NCI-H1417 treated with DMSO at 0.1 percent for 48 hours (cell line): ENCODE measurements at regions not wholly inside any gene's neighbourhood (a gene's known extent, or its start where the extent isn't known, plus 50 kb on each side); places are given as distances from the start of the nearest gene placed in this dataset.
"Not testable (repeated sequence)": the region's sequence is repeated elsewhere in the genome, so short reads cannot be mapped to it uniquely, and the experiment has no call there.

ENCODE experiments used
- DNase-seq: peaks from one replicate; lab custom pipeline; 2025; lab: John Stamatoyannopoulos, UW

- no peak for DNase-seq
These were observed 98.7 kb downstream of the ABCC12 start for GRCh38 chr16:48057048-48057447.

- DNase-seq = peak; percentile 36
These were observed 100.8 kb downstream of the ABCC12 start for GRCh38 chr16:48054881-48055601.

DNA sequence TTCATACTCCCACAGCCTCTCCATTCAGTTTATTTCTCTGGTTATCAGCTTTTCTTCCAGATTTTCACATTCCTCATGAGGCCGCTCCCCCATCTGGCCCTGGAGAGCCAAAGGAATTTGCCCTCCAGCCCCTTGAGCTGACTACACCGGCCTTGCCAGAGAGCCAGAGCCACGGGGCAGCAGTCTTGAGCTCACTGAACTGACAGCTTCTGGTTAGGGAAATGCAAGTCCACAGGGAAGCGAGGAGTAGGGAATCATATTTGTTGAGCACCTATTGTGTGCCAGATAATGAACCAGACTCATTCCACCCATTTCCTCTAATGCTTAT lies 102.4 kb downstream of the ABCC12 start:
- no peak for DNase-seq

DNA sequence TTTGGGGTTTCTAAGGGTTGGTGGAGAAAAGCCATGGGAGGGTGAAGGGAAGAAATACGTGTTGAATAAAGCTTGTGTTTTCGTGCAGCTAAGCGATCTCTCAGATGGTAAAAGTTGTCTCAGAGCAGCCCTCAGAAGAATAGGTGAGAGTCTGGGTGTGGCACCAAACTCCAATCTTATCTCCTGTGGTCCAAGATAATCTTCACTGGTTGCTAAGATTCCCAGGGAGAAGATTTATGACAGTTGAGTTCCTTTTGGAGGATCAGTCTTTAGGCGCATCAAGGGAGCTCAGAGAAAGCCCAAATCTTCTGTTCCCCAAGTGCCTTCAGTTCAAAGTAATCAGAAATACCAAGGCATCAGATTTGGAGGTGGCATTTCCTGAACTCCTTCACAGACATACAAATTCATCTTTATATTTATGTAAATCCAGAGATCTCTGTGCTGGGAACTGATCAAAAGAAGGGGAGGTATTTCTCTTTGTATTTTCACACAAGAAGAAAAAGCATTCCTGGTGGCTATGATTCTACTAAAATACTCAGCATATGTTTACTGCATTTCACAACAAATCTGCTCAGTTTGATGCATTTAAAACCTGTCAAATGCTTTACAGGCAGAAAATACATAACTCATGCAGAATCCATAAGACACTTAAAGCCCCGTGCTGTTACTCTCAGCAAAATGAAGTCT lies 102.9 kb downstream of the ABCC12 start:
- no peak for DNase-seq

DNA sequence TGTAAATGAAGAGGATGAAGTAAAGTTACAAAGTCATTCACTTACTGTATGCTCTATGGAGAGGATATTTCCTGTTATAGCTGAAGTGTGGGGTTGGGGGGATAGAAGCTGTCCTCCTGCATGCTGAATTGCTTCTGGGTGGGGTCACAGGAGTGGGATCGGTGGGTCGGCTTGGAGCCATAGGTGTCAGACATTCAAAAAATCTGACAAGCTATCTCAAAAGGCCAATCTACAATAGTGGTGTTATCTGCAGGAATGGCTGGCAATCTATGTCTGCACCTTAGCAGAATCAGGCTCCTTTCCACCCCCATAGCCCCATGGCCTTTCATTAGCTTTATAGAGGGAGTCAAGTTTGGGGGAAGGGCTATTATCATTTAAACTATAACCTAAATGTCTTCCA lies 104.9 kb downstream of the ABCC12 start:
- DNase-seq = no peak

- no peak for DNase-seq
These were observed 105.9 kb downstream of the ABCC12 start for GRCh38 chr16:48049847-48050246.

DNA sequence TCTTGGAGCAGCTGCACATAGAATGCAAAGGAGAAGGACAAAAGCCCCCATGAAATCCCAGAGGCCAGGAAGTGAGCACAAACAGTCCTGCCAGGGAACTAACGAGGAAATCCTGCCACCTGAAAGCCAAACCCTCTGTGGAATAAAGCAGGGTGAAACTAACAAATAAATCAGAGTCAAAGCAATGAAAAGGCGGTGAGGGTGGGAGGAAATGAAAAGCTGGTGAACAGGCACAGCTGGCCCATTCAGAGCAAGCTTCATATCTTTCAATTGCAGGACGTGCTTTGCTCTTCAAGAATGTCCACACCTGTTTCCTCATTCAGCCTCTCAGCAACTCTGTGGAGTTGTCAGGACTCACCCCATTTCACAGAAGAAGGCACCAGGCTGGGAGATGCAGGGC lies 108.1 kb downstream of the ABCC12 start:
- no peak for DNase-seq

DNA sequence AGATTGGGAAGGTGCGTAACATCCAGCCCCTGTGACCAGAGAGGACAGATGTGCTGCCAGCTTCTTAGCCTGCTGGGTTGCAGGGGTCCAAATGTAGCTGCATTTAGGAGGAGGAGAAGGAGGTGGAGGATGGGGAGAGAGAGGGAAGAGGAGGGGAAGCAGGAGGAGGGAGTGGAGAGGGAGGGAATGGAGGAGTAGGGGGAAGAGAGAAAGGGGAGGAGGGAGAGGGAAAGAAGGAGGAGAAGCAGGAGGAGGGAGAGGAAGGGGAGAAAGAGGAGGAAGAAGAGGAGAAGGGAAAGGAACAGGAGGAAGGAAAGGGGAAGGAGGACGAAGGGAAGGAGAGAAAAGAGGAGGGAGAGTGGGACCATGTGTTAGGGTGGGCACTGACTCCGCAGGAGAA lies 108.6 kb downstream of the ABCC12 start:
- DNase-seq = no peak

GRCh38 chr16:48044117-48044516 lies 111.7 kb downstream of the ABCC12 start:
- DNase-seq = no peak

GRCh38 chr16:48041981-48042421 lies 113.8 kb downstream of the ABCC12 start:
- DNase-seq = no peak

- no peak for DNase-seq
These were observed 120.7 kb downstream of the ABCC12 start for GRCh38 chr16:48035142-48035541.

DNA sequence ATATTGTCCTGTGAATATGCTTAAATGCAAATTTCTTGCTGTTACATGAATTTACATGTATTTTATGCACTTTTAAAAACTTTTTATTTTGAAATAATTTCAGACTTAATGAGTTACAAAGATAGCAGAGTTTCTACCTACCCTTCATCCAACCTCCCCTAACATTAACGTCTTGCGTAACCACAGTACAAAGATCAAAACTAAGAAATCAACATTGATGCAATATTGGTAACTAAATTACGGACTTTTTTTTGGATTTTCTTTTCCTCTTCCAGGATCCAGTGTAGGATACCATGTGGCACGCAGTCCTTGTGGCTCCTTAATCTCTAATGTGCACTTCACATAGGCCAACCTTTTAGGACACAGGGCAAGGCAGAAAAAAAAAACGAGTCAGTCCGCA lies 124.9 kb downstream of the ABCC12 start:
- DNase-seq = no peak

DNA sequence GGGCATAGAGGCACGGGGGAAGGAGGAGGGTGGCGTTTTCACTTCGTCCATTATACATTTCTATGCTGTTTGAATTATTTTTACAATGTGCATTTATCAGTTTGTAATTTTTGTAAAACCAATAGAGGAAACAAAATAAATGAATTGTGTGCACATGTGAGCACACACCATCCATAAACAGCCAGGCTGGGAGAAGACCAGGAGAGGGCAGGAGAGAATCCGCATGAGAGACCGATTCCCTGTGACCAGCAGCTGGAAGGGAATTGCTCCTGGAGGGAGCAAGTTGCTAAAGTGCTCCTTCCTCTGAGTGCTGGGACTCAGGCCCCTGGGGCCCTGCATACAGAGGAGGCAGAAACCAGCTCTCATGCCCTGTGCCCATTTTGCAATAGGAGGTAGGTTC lies 126.0 kb downstream of the ABCC12 start:
- no peak for DNase-seq

GRCh38 chr16:48025359-48025758 lies 130.4 kb downstream of the ABCC12 start:
- DNase-seq = no peak

- no peak for DNase-seq
These were observed 131.8 kb downstream of the ABCC12 start for GRCh38 chr16:48024042-48024441.

GRCh38 chr16:48022496-48022895 lies 133.3 kb downstream of the ABCC12 start:
- DNase-seq = no peak

- DNase-seq = not testable (repeated sequence)
These were observed 135.2 kb downstream of the ABCC12 start for GRCh38 chr16:48020617-48021016.

GRCh38 chr16:48014349-48015135 lies 141.3 kb downstream of the ABCC12 start:
- DNase-seq = no peak

DNA sequence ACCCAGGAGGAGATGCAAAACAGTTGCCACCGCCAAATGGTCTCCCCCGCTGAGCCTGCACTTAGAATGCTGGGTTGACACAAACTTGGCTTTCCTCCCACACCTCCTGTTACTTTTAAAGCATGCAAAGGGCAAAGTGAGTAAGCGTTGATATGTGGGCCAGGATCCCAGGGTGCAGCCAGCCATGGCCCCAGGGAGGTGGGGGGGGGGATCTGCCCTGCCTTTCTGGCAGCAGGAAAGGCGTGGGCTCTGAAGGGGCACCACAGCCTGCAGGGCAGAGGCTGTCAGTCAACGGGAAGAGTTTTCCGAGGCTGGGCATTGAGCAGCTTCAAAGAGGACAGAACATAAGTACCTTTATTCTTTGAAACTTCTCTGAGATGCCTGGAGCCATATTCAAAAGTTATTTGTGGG lies 142.3 kb downstream of the ABCC12 start:
- DNase-seq = no peak

- no peak for DNase-seq
These were observed 143.7 kb downstream of the ABCC12 start for GRCh38 chr16:48011878-48012658.

DNA sequence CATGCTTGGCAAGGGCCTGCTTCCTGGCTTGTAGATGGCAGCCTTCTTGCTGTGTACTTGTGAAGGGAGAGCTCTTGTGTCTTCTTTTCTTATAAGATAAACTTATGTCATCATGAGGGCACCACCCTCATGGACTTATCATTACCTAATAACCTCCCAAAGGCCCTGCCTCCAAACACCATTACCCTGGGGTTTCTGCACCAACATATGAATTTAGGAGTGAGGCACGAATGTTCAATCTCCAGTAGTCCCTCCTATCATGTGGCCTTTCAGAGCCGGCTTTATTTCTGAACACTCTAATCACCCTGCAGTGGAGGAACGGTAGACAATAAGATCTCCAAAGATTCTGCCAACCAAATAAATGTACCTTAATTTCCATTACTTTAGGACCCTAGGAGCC lies 144.3 kb downstream of the ABCC12 start:
- DNase-seq = no peak

- no peak for DNase-seq
These were observed 147.7 kb downstream of the ABCC12 start for GRCh38 chr16:48008011-48008525.
